MM.1S (cell line): ENCODE measurements at regions not wholly inside any gene's neighbourhood (a gene's known extent, or its start where the extent isn't known, plus 50 kb on each side); places are given as distances from the start of the nearest gene placed in this dataset.

Experiments used
- EZH2 ChIP-seq: fragments of 300-600 bp; sonication (generic); optimal IDR thresholded peaks from 2 replicates; pipeline ENCODE3; 2017; ENCODE audit warnings: low read depth, mild to moderate bottlenecking, antibody characterized with exemption, low read length, mixed read lengths
- EZH2phosphoT487 ChIP-seq: fragments of 300-600 bp; sonication (generic); IDR thresholded peaks from 2 replicates; pipeline ENCODE4 v1.6.1; 2018; ENCODE audit warnings: antibody characterized with exemption, low read length
- TF ChIP-seq, protein P1 (sequence below): fragments of 300-600 bp; sonication (generic); IDR thresholded peaks from 2 replicates; pipeline ENCODE4 v1.5.1; 2016; ENCODE audit warnings: antibody characterized with exemption, low read length, mixed read lengths

DNA sequence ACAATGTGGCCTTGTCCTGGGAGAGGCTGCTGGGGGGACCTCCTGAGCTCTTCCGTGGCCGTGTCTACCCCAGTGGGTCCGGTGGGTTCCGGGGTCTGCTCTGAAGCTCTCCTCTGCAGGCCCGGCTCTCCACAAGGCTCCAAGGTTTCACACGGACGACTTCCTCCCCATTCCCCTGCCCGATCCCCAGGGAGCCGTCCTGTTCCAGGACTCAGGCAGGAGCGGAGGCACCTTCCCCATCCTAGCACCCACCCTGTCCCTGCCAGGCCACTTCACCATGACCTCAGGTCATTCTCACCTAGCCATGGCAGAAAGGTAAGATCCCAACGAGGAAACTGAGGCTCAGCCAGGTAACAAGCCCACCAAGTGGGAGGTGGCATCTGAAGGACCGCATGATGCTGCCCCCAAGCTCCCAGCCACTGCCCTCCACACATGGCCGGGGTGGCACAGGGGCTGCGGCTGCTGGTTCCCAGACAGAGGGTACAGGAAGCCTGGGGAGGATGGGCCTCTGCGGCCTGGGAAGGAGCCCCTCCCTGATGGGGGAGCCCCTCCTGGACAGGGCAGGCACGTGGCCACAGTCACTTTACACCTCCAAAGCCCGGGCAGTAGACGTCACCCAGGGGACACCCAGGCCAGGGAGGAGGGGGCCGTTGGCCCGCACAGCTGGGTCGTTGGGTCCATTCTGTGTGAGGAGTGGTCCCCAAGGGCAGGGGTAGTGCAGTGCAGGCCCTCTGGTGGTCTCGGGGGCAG lies 274.0 kb downstream of the NDUFA10 start:
- TF ChIP-seq, protein P1, sequence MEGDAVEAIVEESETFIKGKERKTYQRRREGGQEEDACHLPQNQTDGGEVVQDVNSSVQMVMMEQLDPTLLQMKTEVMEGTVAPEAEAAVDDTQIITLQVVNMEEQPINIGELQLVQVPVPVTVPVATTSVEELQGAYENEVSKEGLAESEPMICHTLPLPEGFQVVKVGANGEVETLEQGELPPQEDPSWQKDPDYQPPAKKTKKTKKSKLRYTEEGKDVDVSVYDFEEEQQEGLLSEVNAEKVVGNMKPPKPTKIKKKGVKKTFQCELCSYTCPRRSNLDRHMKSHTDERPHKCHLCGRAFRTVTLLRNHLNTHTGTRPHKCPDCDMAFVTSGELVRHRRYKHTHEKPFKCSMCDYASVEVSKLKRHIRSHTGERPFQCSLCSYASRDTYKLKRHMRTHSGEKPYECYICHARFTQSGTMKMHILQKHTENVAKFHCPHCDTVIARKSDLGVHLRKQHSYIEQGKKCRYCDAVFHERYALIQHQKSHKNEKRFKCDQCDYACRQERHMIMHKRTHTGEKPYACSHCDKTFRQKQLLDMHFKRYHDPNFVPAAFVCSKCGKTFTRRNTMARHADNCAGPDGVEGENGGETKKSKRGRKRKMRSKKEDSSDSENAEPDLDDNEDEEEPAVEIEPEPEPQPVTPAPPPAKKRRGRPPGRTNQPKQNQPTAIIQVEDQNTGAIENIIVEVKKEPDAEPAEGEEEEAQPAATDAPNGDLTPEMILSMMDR, result no peak
- TF ChIP-seq EZH2 (no peak), EZH2phosphoT487 (no peak)
